Fibroblast of lung (primary cell): ENCODE measurements at regions not wholly inside any gene's neighbourhood (a gene's known extent, or its start where the extent isn't known, plus 50 kb on each side); places are given as distances from the start of the nearest gene placed in this dataset.

Experiments
- DNase-seq, 2 donors: peaks; one replicate each; pipeline versions ENCODE4 v3.0.0 to v3.0.0-alpha.2; 2010; ENCODE audit warnings: low read depth in 2 of 2
- H2AFZ ChIP-seq: 2 replicates; pipeline ENCODE4 v1.5.1; 2012; ENCODE audit warnings: low read length, control low read depth, inconsistent platforms
- H3K27ac ChIP-seq: 2 replicates; pipeline ENCODE4 v1.5.1; 2011; ENCODE audit warnings: low read length, control low read depth; ENCODE audit not compliant: insufficient read depth
- H3K27me3 ChIP-seq: 2 replicates; pipeline ENCODE4 v1.5.1; 2011; ENCODE audit warnings: mild to moderate bottlenecking, low read length; ENCODE audit not compliant: control insufficient read depth, insufficient read depth
- H3K36me3 ChIP-seq: 2 replicates; pipeline ENCODE4 v1.5.1; 2011; ENCODE audit warnings: low read length; ENCODE audit not compliant: control insufficient read depth, insufficient read depth
- H3K4me1 ChIP-seq: 2 replicates; pipeline ENCODE4 v1.5.1; 2011; ENCODE audit warnings: low read length; ENCODE audit not compliant: control insufficient read depth, insufficient read depth; ENCODE audit errors: extremely low read depth
- H3K4me2 ChIP-seq: 2 replicates; pipeline ENCODE4 v1.5.1; 2011; ENCODE audit warnings: low read length, control low read depth; ENCODE audit not compliant: insufficient read depth; ENCODE audit errors: extremely low read depth
- H3K4me3 ChIP-seq, 4 experiments: fragments of 200-600 bp in 1 of 4; sonication (generic) in 1 of 4; replicated peaks in 1 of 4; 2 replicates each; pipeline ENCODE4 v1.5.1; 2011 to 2016; ENCODE audit warnings: low read length in 4 of 4, low read depth in 3 of 4, mild to moderate bottlenecking in 3 of 4, control low read depth in 2 of 4, inconsistent platforms in 1 of 4, mixed read lengths in 1 of 4; ENCODE audit not compliant: insufficient read depth in 1 of 4; ENCODE audit errors: control extremely low read depth in 1 of 4
- H3K79me2 ChIP-seq: 2 replicates; pipeline ENCODE4 v1.5.1; 2012; ENCODE audit warnings: mild to moderate bottlenecking, low read length, inconsistent platforms; ENCODE audit not compliant: control insufficient read depth, insufficient read depth
- H3K9ac ChIP-seq: 2 replicates; pipeline ENCODE4 v1.5.1; 2011; ENCODE audit warnings: mild to moderate bottlenecking, low read length, control low read depth; ENCODE audit not compliant: insufficient read depth
- H3K9me3 ChIP-seq: 2 replicates; pipeline ENCODE4 v1.5.1; 2012; ENCODE audit warnings: low read depth, low read length; ENCODE audit not compliant: control insufficient read depth, insufficient read depth
- H4K20me1 ChIP-seq: 2 replicates; pipeline ENCODE4 v1.5.1; 2011; ENCODE audit warnings: low read length; ENCODE audit not compliant: control insufficient read depth, insufficient read depth; ENCODE audit errors: extremely low read depth
- CTCF ChIP-seq, 2 donors: IDR thresholded peaks in 1 of 2; conservative IDR thresholded peaks in 1 of 2; 1 replicate in 1 of 2; 2 replicates in 1 of 2; pipeline ENCODE4 v1.5.1; 2011 to 2012; ENCODE audit warnings: low read length in 2 of 2, control low read depth in 1 of 2, inconsistent platforms in 1 of 2, low read depth in 1 of 2, mild to moderate bottlenecking in 1 of 2
- EZH2 ChIP-seq: IDR thresholded peaks from 2 replicates; pipeline ENCODE4 v1.5.1; 2012; ENCODE audit warnings: low read length, control low read depth, mild to moderate bottlenecking; ENCODE audit errors: missing control alignments

- no peak overlapping the region for H3K4me3 ChIP-seq
- H3K27me3 ChIP-seq: no peaks in the 10 kb centered on the region
- H3K4me1 ChIP-seq: no peaks in the 10 kb centered on the region
- H3K36me3 ChIP-seq: no peaks in the 10 kb centered on the region
- no peak overlapping the region for H3K4me2 ChIP-seq
- no peaks in the 10 kb centered on the region for H3K79me2 ChIP-seq
- H3K9me3 ChIP-seq: no peaks in the 10 kb centered on the region
- no peak for TF ChIP-seq CTCF (conservative IDR thresholded peaks at IDR 0.05 in 1 of 2, IDR thresholded peaks at IDR 0.05 in 1 of 2; ENCODE audit: low read depth in 1 of 2, low read length in 2 of 2)
- TF ChIP-seq EZH2: no peak
- no peak overlapping the region for H3K9ac ChIP-seq
- no peak overlapping the region for H2AFZ ChIP-seq
- DNase-seq: no peak
- no peaks in the 10 kb centered on the region for H4K20me1 ChIP-seq
- no peak overlapping the region for H3K27ac ChIP-seq
Observed at GRCh38 chr10:4333459-4333894, 492.5 kb upstream of the AKR1E2 start.

- Histone ChIP-seq H3K4me2 (no peak overlapping the region), H4K20me1 (no peaks in the 10 kb centered on the region), H3K4me3 (no peak overlapping the region), H3K79me2 (no peaks in the 10 kb centered on the region), H3K27me3 (no peaks in the 10 kb centered on the region), H3K27ac (no peak overlapping the region), H3K9me3 (no peaks in the 10 kb centered on the region), H2AFZ (no peak overlapping the region), H3K9ac (no peak overlapping the region), H3K36me3 (no peaks in the 10 kb centered on the region), H3K4me1 (no peaks in the 10 kb centered on the region)
- TF ChIP-seq CTCF (conservative IDR thresholded peaks at IDR 0.05 in 1 of 2, IDR thresholded peaks at IDR 0.05 in 1 of 2; ENCODE audit: low read depth in 1 of 2, low read length in 2 of 2): no peak
- TF ChIP-seq EZH2: no peak
- DNase-seq: no peak
Observed at GRCh38 chr10:4332764-4333458, 493.1 kb upstream of the AKR1E2 start.

GRCh38 chr10:4331150-4331549 lies 494.9 kb upstream of the AKR1E2 start:
- H3K9ac ChIP-seq: no peak overlapping the region
- H3K27ac ChIP-seq: no peak overlapping the region
- H3K4me3 ChIP-seq: no peak overlapping the region
- no peaks in the 10 kb centered on the region for H3K27me3 ChIP-seq
- no peaks in the 10 kb centered on the region for H3K4me1 ChIP-seq
- no peaks in the 10 kb centered on the region for H3K9me3 ChIP-seq
- H3K79me2 ChIP-seq: no peaks in the 10 kb centered on the region
- TF ChIP-seq EZH2 (no peak), CTCF (conservative IDR thresholded peaks at IDR 0.05 in 1 of 2, IDR thresholded peaks at IDR 0.05 in 1 of 2; ENCODE audit: low read depth in 1 of 2, low read length in 2 of 2) (no peak)
- H3K4me2 ChIP-seq: no peak overlapping the region
- no peaks in the 10 kb centered on the region for H4K20me1 ChIP-seq
- DNase-seq: no peak
- H3K36me3 ChIP-seq: no peaks in the 10 kb centered on the region
- H2AFZ ChIP-seq: no peak overlapping the region
